ENCODE measurements at regions not wholly inside any gene's neighbourhood (a gene's known extent, or its start where the extent isn't known, plus 50 kb on each side); places are given as distances from the start of the nearest gene placed in this dataset.

DNA sequence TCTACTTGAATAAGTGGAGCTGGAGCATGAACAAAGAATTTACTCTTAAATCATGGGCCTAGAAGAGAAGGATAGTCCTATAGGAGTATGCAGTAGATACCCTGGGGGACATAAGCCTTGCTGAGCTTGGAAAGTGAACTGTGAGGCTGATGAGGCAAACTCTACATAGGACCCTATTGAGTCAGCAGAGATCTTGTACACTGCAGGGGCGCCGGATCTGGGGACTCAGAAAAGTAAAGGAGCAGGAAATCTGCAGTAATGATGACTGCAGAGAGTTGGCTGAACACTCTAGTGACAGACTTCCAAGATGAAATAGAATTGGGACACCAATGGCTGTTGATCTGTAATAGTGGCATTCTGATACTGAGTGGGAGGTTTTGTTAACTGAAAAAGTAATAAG, 543.7 kb downstream of the XIRP2 start:
- DNase-seq (ENCODE audit: low read depth in 2 of 2) = no peak
- TF ChIP-seq, protein P1, sequence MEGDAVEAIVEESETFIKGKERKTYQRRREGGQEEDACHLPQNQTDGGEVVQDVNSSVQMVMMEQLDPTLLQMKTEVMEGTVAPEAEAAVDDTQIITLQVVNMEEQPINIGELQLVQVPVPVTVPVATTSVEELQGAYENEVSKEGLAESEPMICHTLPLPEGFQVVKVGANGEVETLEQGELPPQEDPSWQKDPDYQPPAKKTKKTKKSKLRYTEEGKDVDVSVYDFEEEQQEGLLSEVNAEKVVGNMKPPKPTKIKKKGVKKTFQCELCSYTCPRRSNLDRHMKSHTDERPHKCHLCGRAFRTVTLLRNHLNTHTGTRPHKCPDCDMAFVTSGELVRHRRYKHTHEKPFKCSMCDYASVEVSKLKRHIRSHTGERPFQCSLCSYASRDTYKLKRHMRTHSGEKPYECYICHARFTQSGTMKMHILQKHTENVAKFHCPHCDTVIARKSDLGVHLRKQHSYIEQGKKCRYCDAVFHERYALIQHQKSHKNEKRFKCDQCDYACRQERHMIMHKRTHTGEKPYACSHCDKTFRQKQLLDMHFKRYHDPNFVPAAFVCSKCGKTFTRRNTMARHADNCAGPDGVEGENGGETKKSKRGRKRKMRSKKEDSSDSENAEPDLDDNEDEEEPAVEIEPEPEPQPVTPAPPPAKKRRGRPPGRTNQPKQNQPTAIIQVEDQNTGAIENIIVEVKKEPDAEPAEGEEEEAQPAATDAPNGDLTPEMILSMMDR (IDR thresholded peaks at IDR 0.05; ENCODE audit: low read depth, low read length) = no peak
- no peak overlapping the region for H3K4me3 ChIP-seq (replicated peaks in 1 of 2; ENCODE audit: low read depth in 2 of 2, low read length in 2 of 2)

DNA sequence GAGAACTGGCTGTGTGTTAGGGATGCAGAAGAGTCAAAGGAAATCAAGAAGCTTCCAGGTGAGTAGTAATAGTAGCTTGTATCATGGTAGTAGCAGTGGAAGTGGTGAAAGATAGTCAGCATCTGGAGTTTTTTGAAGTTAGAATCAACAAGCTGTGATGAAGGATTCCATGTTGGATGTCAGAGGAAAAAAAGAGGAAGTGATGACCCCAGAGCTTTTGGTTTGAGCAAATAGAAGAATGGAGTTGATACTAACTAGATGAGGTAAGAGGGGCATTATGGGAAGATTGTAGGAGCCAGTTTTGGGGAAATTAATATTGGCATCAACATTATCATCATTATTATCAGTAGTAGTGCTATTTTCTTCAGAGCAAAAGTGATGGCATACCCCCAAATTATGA, 542.2 kb downstream of the XIRP2 start:
- DNase-seq (ENCODE audit: low read depth in 2 of 2) = no peak
- TF ChIP-seq, protein P1 (IDR thresholded peaks at IDR 0.05; ENCODE audit: low read depth, low read length) = no peak
- no peak overlapping the region for H3K4me3 ChIP-seq (replicated peaks in 1 of 2; ENCODE audit: low read depth in 2 of 2, low read length in 2 of 2)

DNA sequence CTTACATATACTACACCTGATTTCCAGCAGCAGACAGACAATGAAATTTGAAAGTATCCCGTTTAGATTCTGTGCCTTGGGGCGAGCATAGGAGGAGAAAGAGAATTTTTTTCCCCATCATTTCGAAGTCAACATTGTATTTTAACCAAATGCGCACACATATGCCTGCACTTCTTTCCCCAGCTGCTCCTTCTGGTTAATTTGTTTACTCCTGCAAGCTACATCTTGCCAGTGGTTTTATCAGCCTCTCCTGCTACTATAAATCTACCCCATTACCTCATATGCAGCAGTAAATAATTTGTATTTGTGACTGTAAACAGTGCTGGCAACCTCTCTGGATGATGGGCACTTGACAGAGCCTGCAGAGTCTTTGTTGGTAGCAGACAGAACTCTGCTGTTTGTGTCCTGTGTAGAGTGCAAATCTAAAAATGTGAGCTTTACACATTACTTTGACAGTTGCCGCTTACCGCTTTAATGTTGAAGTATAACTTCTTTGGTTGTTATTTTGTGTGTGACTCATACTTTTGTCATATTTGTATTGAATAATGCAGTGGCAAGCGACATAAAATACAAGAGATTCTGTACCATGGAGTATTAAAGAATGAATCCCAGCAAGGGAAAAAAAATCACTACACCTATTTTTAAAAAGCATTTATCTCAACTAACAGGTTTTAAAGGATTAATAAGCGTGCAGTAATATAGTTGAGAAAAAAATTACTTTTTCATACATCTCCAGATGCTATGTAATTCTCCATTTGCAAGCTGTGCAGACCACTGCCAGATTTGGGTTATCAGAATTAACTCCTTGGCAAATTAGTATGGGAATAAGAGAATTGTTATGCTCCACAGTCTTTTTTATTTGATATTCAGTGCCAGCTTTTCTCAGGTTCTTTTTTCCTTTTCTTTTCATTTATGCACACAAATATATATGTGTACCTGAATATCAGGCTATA, 536.8 kb downstream of the XIRP2 start:
- TF ChIP-seq, protein P1 (IDR thresholded peaks at IDR 0.05; ENCODE audit: low read depth, low read length) = no peak
- DNase-seq (ENCODE audit: low read depth in 2 of 2) = no peak
- H3K4me3 ChIP-seq (replicated peaks in 1 of 2; ENCODE audit: low read depth in 2 of 2, low read length in 2 of 2) = no peak overlapping the region

DNA sequence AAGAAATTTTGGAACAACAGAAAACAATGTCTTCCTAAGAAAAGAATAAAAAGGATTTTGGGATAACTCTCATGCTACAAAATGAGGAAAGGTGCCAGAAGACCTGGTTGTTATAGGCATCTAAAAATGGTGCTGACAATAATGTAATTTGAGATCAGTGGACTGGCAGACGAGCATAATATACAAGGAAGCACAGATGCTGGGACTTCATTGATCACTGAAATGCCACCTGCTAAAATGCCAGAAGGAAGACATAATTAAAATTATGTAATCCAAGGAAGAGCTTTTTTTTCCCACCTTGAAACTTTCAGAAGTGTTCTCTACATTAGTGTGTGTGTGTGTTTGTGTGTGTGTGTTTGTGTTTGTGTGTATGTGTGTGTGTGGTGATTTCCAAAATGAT, 535.9 kb downstream of the XIRP2 start:
- no peak for DNase-seq (ENCODE audit: low read depth in 2 of 2)
- TF ChIP-seq, protein P1 (IDR thresholded peaks at IDR 0.05; ENCODE audit: low read depth, low read length) = no peak

DNA sequence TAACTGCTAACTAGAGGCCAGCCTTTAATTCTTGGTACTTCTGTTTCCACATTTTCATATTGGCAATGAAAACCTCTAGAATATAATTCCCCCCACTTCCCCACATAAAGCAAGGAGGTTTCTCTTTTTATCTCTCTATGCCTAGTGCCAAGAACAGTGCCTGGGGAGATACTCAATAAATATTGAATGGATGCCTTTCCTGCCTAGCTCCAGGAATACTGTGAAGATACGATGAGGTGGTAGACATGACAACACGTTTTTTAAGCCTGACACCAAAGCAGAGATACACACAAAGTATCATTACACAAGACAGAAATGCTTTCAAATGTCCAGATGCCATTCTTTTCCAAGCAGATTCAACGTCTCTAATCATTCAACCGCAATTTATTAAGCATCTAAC, 535.5 kb downstream of the XIRP2 start:
- DNase-seq (ENCODE audit: low read depth in 2 of 2) = no peak
- TF ChIP-seq, protein P1 (IDR thresholded peaks at IDR 0.05; ENCODE audit: low read depth, low read length) = no peak
- H3K4me3 ChIP-seq (replicated peaks in 1 of 2; ENCODE audit: low read depth in 2 of 2, low read length in 2 of 2) = no peak overlapping the region

More for the DNA sequence above, 535.9 kb downstream of the XIRP2 start:
- H3K4me3 ChIP-seq (replicated peaks in 1 of 2; ENCODE audit: low read depth in 2 of 2, low read length in 2 of 2) = no peak overlapping the region

DNA sequence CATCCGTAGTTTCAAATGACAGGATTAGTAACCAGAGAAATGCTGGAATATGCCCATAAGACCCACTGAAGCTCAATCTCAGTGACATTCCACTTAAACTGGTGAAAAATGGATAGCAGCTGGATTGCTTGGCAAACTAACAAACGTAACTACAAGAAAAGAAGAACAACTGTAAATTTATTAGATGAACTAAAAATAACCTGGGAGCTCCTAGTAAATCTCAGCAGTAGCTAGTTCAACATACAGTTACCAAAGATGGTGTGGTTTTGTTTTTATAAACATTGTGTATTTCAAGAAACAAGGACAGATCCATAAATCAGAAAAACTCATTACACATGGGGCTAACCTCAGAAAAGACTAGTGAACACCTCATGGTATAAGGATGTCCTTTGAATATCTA, 531.9 kb downstream of the XIRP2 start:
- TF ChIP-seq, protein P1 (IDR thresholded peaks at IDR 0.05; ENCODE audit: low read depth, low read length) = no peak
- DNase-seq (ENCODE audit: low read depth in 2 of 2) = no peak

More for the DNA sequence above, 531.9 kb downstream of the XIRP2 start:
- H3K4me3 ChIP-seq (replicated peaks in 1 of 2; ENCODE audit: low read depth in 2 of 2, low read length in 2 of 2) = no peak overlapping the region
